Neutrophil (primary cell): ENCODE measurements at regions not wholly inside any gene's neighbourhood (a gene's known extent, or its start where the extent isn't known, plus 50 kb on each side); places are given as distances from the start of the nearest gene placed in this dataset.

Experiments used
- H3K27ac ChIP-seq: fragments of 200-600 bp; sonication (generic); 2 replicates; pipeline ENCODE4 v1.5.1; 2016; ENCODE audit warnings: mild to moderate bottlenecking, moderate library complexity
- H3K27me3 ChIP-seq: fragments of 200-600 bp; sonication (generic); 2 replicates; pipeline ENCODE4 v1.6.0; 2016; ENCODE audit warnings: mild to moderate bottlenecking
- H3K36me3 ChIP-seq: fragments of 200-600 bp; sonication (generic); 2 replicates; pipeline ENCODE4 v1.5.1; 2017
- H3K4me1 ChIP-seq, 2 experiments: fragments of 200-600 bp in 1 of 2; sonication (generic) in 1 of 2; 1 replicate in 1 of 2; 2 replicates in 1 of 2; pipeline versions ENCODE4 v1.5.1 to v1.6.1; 2013 to 2016; ENCODE audit warnings: low read depth in 1 of 2, low read length in 1 of 2, mild to moderate bottlenecking in 1 of 2, moderate library complexity in 1 of 2; ENCODE audit not compliant: control insufficient read depth in 1 of 2, insufficient read depth in 1 of 2
- H3K4me3 ChIP-seq, 2 experiments: fragments of 200-600 bp in 1 of 2; sonication (generic) in 1 of 2; 1 replicate in 1 of 2; 2 replicates in 1 of 2; pipeline ENCODE4 v1.5.1; 2013 to 2016; ENCODE audit warnings: low read depth in 1 of 2, low read length in 1 of 2, mild to moderate bottlenecking in 1 of 2, moderate library complexity in 1 of 2
- H3K9me3 ChIP-seq: fragments of 200-600 bp; sonication (generic); 2 replicates; pipeline ENCODE4 v1.5.1; 2016
- TF ChIP-seq, protein P1 (sequence below): fragments of 200-600 bp; sonication (generic); IDR thresholded peaks from 2 replicates; pipeline ENCODE4 v1.5.1; 2016; ENCODE audit warnings: antibody characterized with exemption

DNA sequence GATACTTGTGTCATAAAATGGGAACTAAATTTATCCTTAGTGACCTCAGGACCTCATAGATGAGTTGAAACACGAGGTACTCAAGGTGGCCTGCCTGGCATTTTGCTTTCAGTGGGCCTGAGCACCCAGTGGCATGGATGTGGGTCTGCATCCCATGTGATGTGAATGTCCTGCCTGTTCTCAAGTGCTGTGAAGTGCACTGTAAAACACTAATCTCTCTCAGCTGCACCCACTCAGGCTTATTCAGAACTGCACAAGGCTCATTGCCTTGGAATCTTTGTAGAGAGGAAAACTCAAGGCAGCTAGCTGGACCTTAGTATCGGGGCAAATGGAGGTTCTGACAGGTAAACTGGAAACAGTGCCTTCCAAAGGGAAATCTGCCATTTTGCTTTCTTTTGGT is 767.0 kb downstream of the TUSC7 start:
- no peak overlapping the region for H3K4me3 ChIP-seq
- no peaks in the 10 kb centered on the region for H3K36me3 ChIP-seq
- H3K4me1 ChIP-seq: peaks cover 0 to 6% of the 10 kb centered on the region in 2 experiments
- TF ChIP-seq, protein P1, sequence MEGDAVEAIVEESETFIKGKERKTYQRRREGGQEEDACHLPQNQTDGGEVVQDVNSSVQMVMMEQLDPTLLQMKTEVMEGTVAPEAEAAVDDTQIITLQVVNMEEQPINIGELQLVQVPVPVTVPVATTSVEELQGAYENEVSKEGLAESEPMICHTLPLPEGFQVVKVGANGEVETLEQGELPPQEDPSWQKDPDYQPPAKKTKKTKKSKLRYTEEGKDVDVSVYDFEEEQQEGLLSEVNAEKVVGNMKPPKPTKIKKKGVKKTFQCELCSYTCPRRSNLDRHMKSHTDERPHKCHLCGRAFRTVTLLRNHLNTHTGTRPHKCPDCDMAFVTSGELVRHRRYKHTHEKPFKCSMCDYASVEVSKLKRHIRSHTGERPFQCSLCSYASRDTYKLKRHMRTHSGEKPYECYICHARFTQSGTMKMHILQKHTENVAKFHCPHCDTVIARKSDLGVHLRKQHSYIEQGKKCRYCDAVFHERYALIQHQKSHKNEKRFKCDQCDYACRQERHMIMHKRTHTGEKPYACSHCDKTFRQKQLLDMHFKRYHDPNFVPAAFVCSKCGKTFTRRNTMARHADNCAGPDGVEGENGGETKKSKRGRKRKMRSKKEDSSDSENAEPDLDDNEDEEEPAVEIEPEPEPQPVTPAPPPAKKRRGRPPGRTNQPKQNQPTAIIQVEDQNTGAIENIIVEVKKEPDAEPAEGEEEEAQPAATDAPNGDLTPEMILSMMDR: no peak
- no peaks in the 10 kb centered on the region for H3K27me3 ChIP-seq
- no peak overlapping the region for H3K27ac ChIP-seq
- no peaks in the 10 kb centered on the region for H3K9me3 ChIP-seq

DNA sequence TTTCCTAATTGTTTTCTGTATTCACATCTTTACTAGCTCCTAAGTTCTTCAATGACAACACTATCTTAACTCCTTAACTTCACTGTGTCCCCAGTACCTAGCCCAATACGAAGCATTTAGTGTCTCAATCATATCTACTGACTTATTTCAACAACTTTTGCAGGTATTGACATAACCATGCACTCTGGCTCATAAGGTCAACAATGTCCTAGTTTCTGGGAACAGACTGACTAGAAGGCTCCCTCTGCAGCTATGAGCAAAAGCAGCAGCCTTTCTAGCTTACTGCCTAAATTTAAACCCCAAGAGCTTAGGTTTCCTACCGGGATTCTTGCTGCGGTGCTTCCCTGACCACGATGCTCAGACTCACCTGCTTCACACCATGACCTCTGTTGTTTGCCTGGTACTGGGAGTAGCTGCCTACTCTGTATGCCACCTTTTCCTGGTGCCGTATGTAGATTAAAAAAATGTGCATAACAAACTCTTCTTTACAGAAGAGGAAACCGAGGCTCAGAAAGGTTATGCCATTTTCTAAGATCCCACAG is 767.7 kb downstream of the TUSC7 start:
- H3K36me3 ChIP-seq: no peaks in the 10 kb centered on the region
- TF ChIP-seq, protein P1: no peak
- no peak overlapping the region for H3K27ac ChIP-seq
- no peaks in the 10 kb centered on the region for H3K9me3 ChIP-seq
- H3K4me1 ChIP-seq: no peaks in the 10 kb centered on the region
- H3K4me3 ChIP-seq: no peak overlapping the region
- no peaks in the 10 kb centered on the region for H3K27me3 ChIP-seq

DNA sequence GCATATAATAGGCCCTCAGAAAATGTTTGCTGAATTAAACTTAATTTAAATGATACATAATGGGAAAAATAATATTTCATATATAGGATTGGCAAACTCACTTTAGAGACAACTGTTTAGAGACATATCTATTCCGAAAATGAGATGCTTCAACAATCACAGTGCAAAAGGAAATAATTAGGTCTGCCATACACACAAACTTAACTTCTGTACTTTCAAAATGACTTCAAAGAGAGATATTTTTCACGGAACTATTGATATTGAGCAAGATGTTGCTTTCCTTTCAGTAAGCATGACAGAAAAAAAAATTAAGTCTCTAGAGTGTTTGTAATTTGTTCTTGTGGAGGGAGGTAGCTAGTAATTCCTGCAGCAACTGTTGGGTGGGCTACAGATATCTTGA is 769.5 kb downstream of the TUSC7 start:
- Histone ChIP-seq H3K9me3 (no peaks in the 10 kb centered on the region), H3K4me1 (peaks cover 0 to 3% of the 10 kb centered on the region in 2 experiments), H3K36me3 (no peaks in the 10 kb centered on the region), H3K27ac (no peak overlapping the region), H3K27me3 (no peaks in the 10 kb centered on the region), H3K4me3 (no peak overlapping the region)
- TF ChIP-seq, protein P1: no peak

DNA sequence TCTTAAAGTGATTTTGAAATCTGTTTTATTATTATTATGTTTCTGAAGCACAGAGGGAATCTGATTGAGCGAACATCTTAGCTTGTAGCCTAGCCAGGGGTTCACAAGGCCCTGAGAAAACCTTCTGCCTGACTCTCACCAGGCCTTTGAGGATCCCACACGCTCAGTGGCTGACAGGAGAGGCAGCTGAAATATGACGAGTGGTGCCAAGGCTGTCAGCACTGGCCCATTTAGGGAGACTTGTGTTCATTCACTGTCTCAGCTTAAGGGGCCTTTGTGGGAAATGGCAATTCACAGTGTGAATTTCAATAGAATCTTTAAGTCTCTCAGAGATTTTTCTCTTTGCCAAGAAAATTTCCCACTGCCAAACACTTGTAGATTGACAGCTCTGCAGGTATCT is 770.9 kb downstream of the TUSC7 start:
- Histone ChIP-seq H3K36me3 (no peaks in the 10 kb centered on the region), H3K4me1 (peaks cover 0 to 4% of the 10 kb centered on the region in 2 experiments), H3K4me3 (no peak overlapping the region), H3K9me3 (no peaks in the 10 kb centered on the region), H3K27ac (no peak overlapping the region), H3K27me3 (no peaks in the 10 kb centered on the region)
- TF ChIP-seq, protein P1: no peak

DNA sequence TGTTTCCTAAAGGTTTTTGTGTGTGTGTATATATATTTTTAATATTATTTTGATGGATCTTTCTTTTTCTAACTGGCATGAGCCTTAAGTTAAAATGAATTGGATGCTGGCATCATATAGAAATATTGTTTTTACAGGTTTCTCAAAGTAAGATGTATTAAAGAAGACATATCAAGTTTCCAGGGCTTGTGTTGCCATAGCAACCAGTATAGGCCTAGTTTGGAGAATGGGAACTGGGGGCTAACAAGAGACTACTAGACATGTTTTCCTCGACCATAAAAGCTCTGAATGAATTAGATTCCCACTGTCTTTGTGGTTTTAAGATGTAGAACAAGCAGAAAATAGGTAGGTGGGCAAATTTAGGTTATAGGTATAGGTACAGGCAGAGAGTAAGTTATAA is 771.4 kb downstream of the TUSC7 start:
- TF ChIP-seq, protein P1: no peak
- Histone ChIP-seq H3K4me1 (peaks cover 0 to 5% of the 10 kb centered on the region in 2 experiments), H3K27ac (no peak overlapping the region), H3K4me3 (no peak overlapping the region), H3K9me3 (no peaks in the 10 kb centered on the region), H3K36me3 (no peaks in the 10 kb centered on the region), H3K27me3 (no peaks in the 10 kb centered on the region)

DNA sequence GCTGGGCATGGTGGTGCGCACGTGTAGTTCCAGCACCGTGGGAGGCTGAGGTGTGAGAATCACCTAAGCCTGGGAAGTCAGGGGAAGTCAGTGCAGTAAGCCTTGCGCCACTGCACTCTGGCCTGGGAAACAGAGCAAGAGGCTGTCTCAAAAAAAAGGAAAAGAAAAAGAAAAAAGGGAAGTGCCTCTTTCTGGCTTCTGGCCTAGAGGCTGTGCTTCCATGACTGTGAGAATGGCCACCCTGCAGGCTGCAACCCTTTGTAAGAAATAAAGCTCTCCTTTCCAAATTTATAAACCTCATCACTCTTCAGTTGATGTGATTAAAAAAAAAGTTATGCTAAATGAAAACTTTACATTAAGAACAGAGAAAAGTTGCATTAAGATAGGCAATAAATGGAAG is 774.3 kb downstream of the TUSC7 start:
- Histone ChIP-seq H3K4me1 (peaks cover 16 to 29% of the 10 kb centered on the region in 2 experiments), H3K4me3 (no peak overlapping the region), H3K27me3 (no peaks in the 10 kb centered on the region), H3K9me3 (no peaks in the 10 kb centered on the region), H3K36me3 (no peaks in the 10 kb centered on the region), H3K27ac (peak overlapping the region; percentile 29)
- TF ChIP-seq, protein P1: no peak
